Right atrium auricular region (tissue), 2 donors: ENCODE measurements at regions not wholly inside any gene's neighbourhood (a gene's known extent, or its start where the extent isn't known, plus 50 kb on each side); places are given as distances from the start of the nearest gene placed in this dataset.

Source experiments
- DNase-seq: peaks from one replicate; pipeline ENCODE4 v3.0.0-alpha.2; 2019; ENCODE audit warnings: low spot score
- H3K27ac ChIP-seq, 2 donors: fragments of 200-600 bp; sonication (generic); 1 replicate in 1 of 2; 2 replicates in 1 of 2; pipeline ENCODE4 v1.5.1; 2016 to 2019
- H3K27me3 ChIP-seq, 2 donors: fragments of 200-600 bp; sonication (generic); one replicate each; pipeline versions ENCODE4 v1.5.1 to v1.6.0; 2017 to 2019
- H3K36me3 ChIP-seq: fragments of 200-600 bp; sonication (generic); one replicate; pipeline ENCODE4 v1.5.1; 2016
- H3K4me1 ChIP-seq, 2 donors: fragments of 200-600 bp; sonication (generic); one replicate each; pipeline versions ENCODE4 v1.5.1 to v1.6.0; 2017 to 2019
- H3K4me3 ChIP-seq, 2 donors: fragments of 200-600 bp; sonication (generic); 1 replicate in 1 of 2; 2 replicates in 1 of 2; pipeline ENCODE4 v1.5.1; 2017 to 2019; ENCODE audit warnings: mild to moderate bottlenecking in 1 of 2, moderate library complexity in 1 of 2
- H3K9me3 ChIP-seq, 2 donors: fragments of 200-600 bp; sonication (generic); one replicate each; pipeline ENCODE4 v1.5.1; 2019
- TF ChIP-seq, protein P1 (sequence below), 2 donors: fragments of 200-600 bp; sonication (generic); IDR thresholded peaks; one replicate each; pipeline ENCODE4 v1.5.1; 2019; ENCODE audit warnings: antibody characterized with exemption in 2 of 2

DNA sequence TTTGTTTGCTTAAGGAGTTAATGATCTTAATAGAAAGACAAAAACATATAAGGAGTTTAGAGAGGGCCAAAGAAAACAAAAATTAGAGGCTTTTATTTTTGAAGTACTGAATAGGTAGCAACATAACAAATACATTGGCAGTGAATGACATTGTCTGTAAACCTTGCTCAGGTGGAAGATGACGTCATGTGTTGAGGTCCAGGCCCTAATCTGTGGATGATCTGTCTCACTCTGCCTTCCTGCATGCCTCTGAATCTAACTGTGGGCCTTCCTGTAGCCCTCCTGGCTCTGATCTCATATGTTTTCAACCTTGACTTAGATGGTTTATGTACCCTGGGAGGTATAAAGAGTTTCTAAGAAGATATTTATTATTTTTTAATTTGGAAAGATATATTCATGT is 58.1 kb upstream of the DYNAP start:
- no peak overlapping the region for H3K4me3 ChIP-seq
- H3K27me3 ChIP-seq: no peaks in the 10 kb centered on the region
- TF ChIP-seq, protein P1, sequence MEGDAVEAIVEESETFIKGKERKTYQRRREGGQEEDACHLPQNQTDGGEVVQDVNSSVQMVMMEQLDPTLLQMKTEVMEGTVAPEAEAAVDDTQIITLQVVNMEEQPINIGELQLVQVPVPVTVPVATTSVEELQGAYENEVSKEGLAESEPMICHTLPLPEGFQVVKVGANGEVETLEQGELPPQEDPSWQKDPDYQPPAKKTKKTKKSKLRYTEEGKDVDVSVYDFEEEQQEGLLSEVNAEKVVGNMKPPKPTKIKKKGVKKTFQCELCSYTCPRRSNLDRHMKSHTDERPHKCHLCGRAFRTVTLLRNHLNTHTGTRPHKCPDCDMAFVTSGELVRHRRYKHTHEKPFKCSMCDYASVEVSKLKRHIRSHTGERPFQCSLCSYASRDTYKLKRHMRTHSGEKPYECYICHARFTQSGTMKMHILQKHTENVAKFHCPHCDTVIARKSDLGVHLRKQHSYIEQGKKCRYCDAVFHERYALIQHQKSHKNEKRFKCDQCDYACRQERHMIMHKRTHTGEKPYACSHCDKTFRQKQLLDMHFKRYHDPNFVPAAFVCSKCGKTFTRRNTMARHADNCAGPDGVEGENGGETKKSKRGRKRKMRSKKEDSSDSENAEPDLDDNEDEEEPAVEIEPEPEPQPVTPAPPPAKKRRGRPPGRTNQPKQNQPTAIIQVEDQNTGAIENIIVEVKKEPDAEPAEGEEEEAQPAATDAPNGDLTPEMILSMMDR (IDR thresholded peaks at IDR 0.05): no peak
- H3K4me1 ChIP-seq: no peaks in the 10 kb centered on the region
- no peaks in the 10 kb centered on the region for H3K9me3 ChIP-seq
- DNase-seq: no peak
- H3K36me3 ChIP-seq: no peaks in the 10 kb centered on the region
- no peak overlapping the region for H3K27ac ChIP-seq
